ENCODE measurements at regions not wholly inside any gene's neighbourhood (a gene's known extent, or its start where the extent isn't known, plus 50 kb on each side); places are given as distances from the start of the nearest gene placed in this dataset.

GRCh38 chr9:73265876-73266275 lies 114.2 kb downstream of the ANXA1 start:
- no peaks in the 10 kb centered on the region for H3K9me3 ChIP-seq
- no peak overlapping the region for H3K4me3 Mint-ChIP-seq
- no peaks in the 10 kb centered on the region for H3K9me3 Mint-ChIP-seq
- ChIA-PET POLR2A (no interaction called here), CTCF (no interaction called here)
- H3K4me1 Mint-ChIP-seq, result no peaks in the 10 kb centered on the region
- H3K4me3 ChIP-seq (ENCODE audit: control insufficient read depth in 1 of 2, extremely low read depth in 1 of 2, low read length in 1 of 2), result no peak overlapping the region
- no peak overlapping the region for H3K27ac Mint-ChIP-seq
- no peaks in the 10 kb centered on the region for H3K36me3 Mint-ChIP-seq
- no peak overlapping the region for H3K27ac ChIP-seq (ENCODE audit: low read length)
- H3K27me3 Mint-ChIP-seq, result peaks cover 0 to 5% of the 10 kb centered on the region in 2 donors
- 91% methylated on average over 3 of the region's 4 CpGs for WGBS (ENCODE audit: insufficient coverage)
- H3K27me3 ChIP-seq (replicated peaks in 1 of 2; ENCODE audit: control insufficient read depth in 2 of 2, extremely low read depth in 1 of 2, insufficient read depth in 2 of 2, low read length in 1 of 2), result peaks cover 0 to 6% of the 10 kb centered on the region in 2 experiments
- no peaks in the 10 kb centered on the region for H3K4me1 ChIP-seq (ENCODE audit: control insufficient read depth in 1 of 2, extremely low read depth in 1 of 2, insufficient read depth in 2 of 2, low read length in 2 of 2)
- no peaks in the 10 kb centered on the region for H3K36me3 ChIP-seq (ENCODE audit: control insufficient read depth in 2 of 2, extremely low read depth in 1 of 2, insufficient read depth in 1 of 2, low read length in 1 of 2)
- DNase-seq, result no peak
- ATAC-seq (replicated peaks in 1 of 4), result no peak

- DNase-seq (no peak), ATAC-seq (replicated peaks in 1 of 4) (no peak)
- Mint-ChIP-seq H3K4me3 (no peak overlapping the region), H3K9me3 (no peaks in the 10 kb centered on the region), H3K4me1 (no peaks in the 10 kb centered on the region), H3K27me3 (peaks cover 0 to 5% of the 10 kb centered on the region in 2 donors), H3K36me3 (no peaks in the 10 kb centered on the region), H3K27ac (no peak overlapping the region)
- Histone ChIP-seq H3K27ac (ENCODE audit: low read length) (no peak overlapping the region), H3K4me3 (ENCODE audit: control insufficient read depth in 1 of 2, extremely low read depth in 1 of 2, low read length in 1 of 2) (no peak overlapping the region), H3K36me3 (ENCODE audit: control insufficient read depth in 2 of 2, extremely low read depth in 1 of 2, insufficient read depth in 1 of 2, low read length in 1 of 2) (no peaks in the 10 kb centered on the region), H3K9me3 (peaks cover 2% of the 10 kb centered on the region), H3K4me1 (ENCODE audit: control insufficient read depth in 1 of 2, extremely low read depth in 1 of 2, insufficient read depth in 2 of 2, low read length in 2 of 2) (no peaks in the 10 kb centered on the region), H3K27me3 (replicated peaks in 1 of 2; ENCODE audit: control insufficient read depth in 2 of 2, extremely low read depth in 1 of 2, insufficient read depth in 2 of 2, low read length in 1 of 2) (peaks cover 0 to 6% of the 10 kb centered on the region in 2 experiments)
- ChIA-PET CTCF (no interaction called here), POLR2A (no interaction called here)
- WGBS (ENCODE audit: insufficient coverage), result 50% methylated on average over 2 of the region's 4 CpGs
Measured at GRCh38 chr9:73269430-73270101, 117.9 kb downstream of the ANXA1 start.

GRCh38 chr9:73270967-73271721 lies 119.5 kb downstream of the ANXA1 start:
- Mint-ChIP-seq H3K36me3 (no peaks in the 10 kb centered on the region), H3K27me3 (no peaks in the 10 kb centered on the region), H3K4me1 (no peaks in the 10 kb centered on the region), H3K9me3 (no peaks in the 10 kb centered on the region), H3K4me3 (no peak overlapping the region), H3K27ac (no peak overlapping the region)
- POLR2A ChIA-PET, result no interaction called here
- Histone ChIP-seq H3K9me3 (peaks cover 2% of the 10 kb centered on the region), H3K36me3 (ENCODE audit: control insufficient read depth in 2 of 2, extremely low read depth in 1 of 2, insufficient read depth in 1 of 2, low read length in 1 of 2) (no peaks in the 10 kb centered on the region), H3K27me3 (replicated peaks in 1 of 2; ENCODE audit: control insufficient read depth in 2 of 2, extremely low read depth in 1 of 2, insufficient read depth in 2 of 2, low read length in 1 of 2) (peaks cover 0 to 3% of the 10 kb centered on the region in 2 experiments), H3K27ac (ENCODE audit: low read length) (no peak overlapping the region), H3K4me3 (ENCODE audit: control insufficient read depth in 1 of 2, extremely low read depth in 1 of 2, low read length in 1 of 2) (no peak overlapping the region), H3K4me1 (ENCODE audit: control insufficient read depth in 1 of 2, extremely low read depth in 1 of 2, insufficient read depth in 2 of 2, low read length in 2 of 2) (no peaks in the 10 kb centered on the region)
- CTCF ChIA-PET, result no interaction called here
- DNase-seq (no peak), ATAC-seq (replicated peaks in 1 of 4) (no peak)
- 57% methylated on average over 1 of the region's 3 CpGs for WGBS (ENCODE audit: insufficient coverage)

DNA sequence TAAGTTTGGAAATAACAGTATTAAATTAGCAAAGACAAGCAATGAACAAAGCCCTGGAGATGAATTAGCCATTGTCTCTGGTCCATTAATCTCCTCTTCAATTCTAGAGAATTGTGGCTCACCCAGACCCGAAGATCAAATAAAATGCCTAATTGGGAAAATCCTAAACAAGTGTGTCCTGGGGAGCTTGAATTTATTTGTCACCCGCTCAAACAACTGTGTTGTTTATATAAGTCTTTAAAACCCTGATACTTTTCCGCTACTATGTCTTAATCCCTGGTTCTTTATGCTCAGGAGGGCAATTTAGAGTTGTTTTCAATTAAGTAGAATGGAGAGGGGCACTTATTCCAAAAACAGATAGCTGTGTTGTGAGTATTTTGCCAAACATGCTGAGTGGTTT lies 128.4 kb downstream of the ANXA1 start:
- H3K4me1 ChIP-seq (ENCODE audit: control insufficient read depth in 1 of 2, extremely low read depth in 1 of 2, insufficient read depth in 2 of 2, low read length in 2 of 2), result no peaks in the 10 kb centered on the region
- Mint-ChIP-seq H3K27me3 (peaks cover 0 to 7% of the 10 kb centered on the region in 2 donors), H3K27ac (no peak overlapping the region), H3K4me1 (no peaks in the 10 kb centered on the region), H3K4me3 (no peak overlapping the region), H3K9me3 (peaks cover 0 to 7% (median 0%) of the 10 kb centered on the region in 3 donors), H3K36me3 (no peaks in the 10 kb centered on the region)
- no peaks in the 10 kb centered on the region for H3K27me3 ChIP-seq (replicated peaks in 1 of 2; ENCODE audit: control insufficient read depth in 2 of 2, extremely low read depth in 1 of 2, insufficient read depth in 2 of 2, low read length in 1 of 2)
- POLR2A ChIA-PET, result interaction anchor here in 1 of 2 donors (0.5 kb wide), 1 partner anchor 111 kb away, joined by 3 read pairs; no protein-coding TSS in a partner anchor
- no peaks in the 10 kb centered on the region for H3K9me3 ChIP-seq
- CTCF ChIA-PET, result no interaction called here
- H3K4me3 ChIP-seq (ENCODE audit: control insufficient read depth in 1 of 2, extremely low read depth in 1 of 2, low read length in 1 of 2), result no peak overlapping the region
- DNase-seq (no peak), ATAC-seq (replicated peaks in 1 of 4) (no peak)
- H3K27ac ChIP-seq (ENCODE audit: low read length), result no peak overlapping the region
- H3K36me3 ChIP-seq (ENCODE audit: control insufficient read depth in 2 of 2, extremely low read depth in 1 of 2, insufficient read depth in 1 of 2, low read length in 1 of 2), result no peaks in the 10 kb centered on the region
- WGBS (ENCODE audit: insufficient coverage), result 60% methylated on average over 1 of the region's 3 CpGs

DNA sequence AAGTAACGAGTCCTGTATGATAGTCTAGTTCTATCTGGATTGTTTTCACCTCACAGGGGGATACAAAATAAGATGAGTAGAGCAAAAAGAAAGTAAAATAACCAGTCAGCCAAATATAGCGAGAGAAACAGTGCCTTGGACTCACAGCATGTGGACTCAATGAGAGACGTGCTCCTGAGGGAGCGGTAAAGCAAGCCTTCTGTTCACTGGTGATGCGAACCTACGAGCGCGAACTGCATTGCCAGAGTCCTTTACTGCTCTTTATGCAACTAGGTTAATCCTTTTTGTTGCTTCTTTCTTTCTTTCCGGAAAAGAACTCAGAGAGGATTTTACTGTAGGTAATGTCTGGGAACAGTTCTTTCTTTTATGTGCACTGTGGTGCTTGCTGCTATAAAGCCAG lies 132.7 kb downstream of the ANXA1 start:
- peaks cover 0 to 7% of the 10 kb centered on the region in 2 donors for H3K27me3 Mint-ChIP-seq
- Histone ChIP-seq H3K4me3 (ENCODE audit: control insufficient read depth in 1 of 2, extremely low read depth in 1 of 2, low read length in 1 of 2) (no peak overlapping the region), H3K27ac (ENCODE audit: low read length) (no peak overlapping the region), H3K36me3 (ENCODE audit: control insufficient read depth in 2 of 2, extremely low read depth in 1 of 2, insufficient read depth in 1 of 2, low read length in 1 of 2) (no peaks in the 10 kb centered on the region), H3K4me1 (ENCODE audit: control insufficient read depth in 1 of 2, extremely low read depth in 1 of 2, insufficient read depth in 2 of 2, low read length in 2 of 2) (no peaks in the 10 kb centered on the region), H3K9me3 (no peaks in the 10 kb centered on the region), H3K27me3 (replicated peaks in 1 of 2; ENCODE audit: control insufficient read depth in 2 of 2, extremely low read depth in 1 of 2, insufficient read depth in 2 of 2, low read length in 1 of 2) (no peaks in the 10 kb centered on the region)
- no peaks in the 10 kb centered on the region for H3K36me3 Mint-ChIP-seq
- POLR2A ChIA-PET, result no interaction called here
- ATAC-seq (replicated peaks in 1 of 4) (no peak), DNase-seq (no peak)
- no peak overlapping the region for H3K4me3 Mint-ChIP-seq
- H3K9me3 Mint-ChIP-seq, result peaks cover 0 to 7% (median 0%) of the 10 kb centered on the region in 3 donors
- WGBS (ENCODE audit: insufficient coverage), result 87% methylated on average over 8 of the region's 9 CpGs
- CTCF ChIA-PET, result no interaction called here
- no peak overlapping the region for H3K27ac Mint-ChIP-seq
- no peaks in the 10 kb centered on the region for H3K4me1 Mint-ChIP-seq

DNA sequence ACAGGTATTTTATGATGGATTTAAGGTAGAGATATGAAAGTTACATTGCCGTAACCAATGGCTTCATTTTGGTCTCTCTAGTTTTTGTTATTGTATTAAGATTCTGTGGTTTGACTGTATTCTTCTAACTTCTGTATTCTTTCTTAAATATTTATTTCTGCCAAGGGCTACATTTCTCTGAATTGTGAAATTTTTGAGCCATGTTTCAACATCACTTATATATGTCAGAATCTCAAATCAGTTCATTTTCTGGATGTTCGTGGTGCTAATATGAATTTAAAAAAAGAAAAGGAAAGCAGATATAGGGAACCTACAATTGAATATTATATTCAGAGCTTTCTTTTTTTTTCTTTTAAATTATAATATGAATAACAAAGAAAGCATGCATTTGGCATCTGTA lies 142.7 kb downstream of the ANXA1 start:
- POLR2A ChIA-PET, result no interaction called here
- no CpG with 5 or more reads among the region's 2 CpGs for WGBS (ENCODE audit: insufficient coverage)

More for the DNA sequence above, 142.7 kb downstream of the ANXA1 start:
- no peaks in the 10 kb centered on the region for H3K9me3 ChIP-seq
- peaks cover 3 to 12% (median 6%) of the 10 kb centered on the region in 3 donors for H3K9me3 Mint-ChIP-seq
- ATAC-seq (replicated peaks in 1 of 4) (no peak), DNase-seq (no peak)
- H3K27ac ChIP-seq (ENCODE audit: low read length), result no peak overlapping the region
- no peak overlapping the region for H3K4me3 Mint-ChIP-seq
- no peaks in the 10 kb centered on the region for H3K27me3 ChIP-seq (replicated peaks in 1 of 2; ENCODE audit: control insufficient read depth in 2 of 2, extremely low read depth in 1 of 2, insufficient read depth in 2 of 2, low read length in 1 of 2)
- H3K4me1 Mint-ChIP-seq, result no peaks in the 10 kb centered on the region
- H3K27me3 Mint-ChIP-seq, result no peaks in the 10 kb centered on the region
- H3K27ac Mint-ChIP-seq, result no peak overlapping the region
- H3K36me3 Mint-ChIP-seq, result no peaks in the 10 kb centered on the region
- H3K4me1 ChIP-seq (ENCODE audit: control insufficient read depth in 1 of 2, extremely low read depth in 1 of 2, insufficient read depth in 2 of 2, low read length in 2 of 2), result no peaks in the 10 kb centered on the region
- no peaks in the 10 kb centered on the region for H3K36me3 ChIP-seq (ENCODE audit: control insufficient read depth in 2 of 2, extremely low read depth in 1 of 2, insufficient read depth in 1 of 2, low read length in 1 of 2)
- H3K4me3 ChIP-seq (ENCODE audit: control insufficient read depth in 1 of 2, extremely low read depth in 1 of 2, low read length in 1 of 2), result no peak overlapping the region
- CTCF ChIA-PET, result no interaction called here

Data from T-cell (primary cell).